Type B pancreatic cell (in vitro differentiated cells): ENCODE measurements at regions not wholly inside any gene's neighbourhood (a gene's known extent, or its start where the extent isn't known, plus 50 kb on each side); places are given as distances from the start of the nearest gene placed in this dataset.

Experiments
- DNase-seq: peaks from one replicate; pipeline ENCODE4 v3.0.0; 2021; ENCODE audit warnings: mixed read lengths; ENCODE audit not compliant: unreplicated experiment; ENCODE audit errors: extremely low spot score
- H3K27ac Mint-ChIP-seq: 2 replicates; pipeline ENCODE4 v1.8.0; 2021; ENCODE audit warnings: mild to moderate bottlenecking, mixed read lengths
- H3K27me3 Mint-ChIP-seq: 2 replicates; pipeline ENCODE4 v1.8.0; 2021; ENCODE audit warnings: mixed read lengths
- H3K36me3 Mint-ChIP-seq: 2 replicates; pipeline ENCODE4 v1.8.0; 2021; ENCODE audit warnings: mixed read lengths
- H3K4me1 Mint-ChIP-seq: one replicate; pipeline ENCODE4 v1.8.0; 2021; ENCODE audit warnings: mixed read lengths; ENCODE audit not compliant: unreplicated experiment
- H3K4me3 Mint-ChIP-seq: 2 replicates; pipeline ENCODE4 v1.8.0; 2021; ENCODE audit warnings: mild to moderate bottlenecking, mixed read lengths
- H3K9me3 Mint-ChIP-seq: 2 replicates; pipeline ENCODE4 v1.8.0; 2021; ENCODE audit warnings: mixed read lengths
- TF ChIP-seq, protein P1 (sequence below): fragments of 200-600 bp; sonication (generic); conservative IDR thresholded peaks from 2 replicates; pipeline ENCODE4 v1.5.0; 2021; ENCODE audit warnings: antibody characterized with exemption, mild to moderate bottlenecking

DNA sequence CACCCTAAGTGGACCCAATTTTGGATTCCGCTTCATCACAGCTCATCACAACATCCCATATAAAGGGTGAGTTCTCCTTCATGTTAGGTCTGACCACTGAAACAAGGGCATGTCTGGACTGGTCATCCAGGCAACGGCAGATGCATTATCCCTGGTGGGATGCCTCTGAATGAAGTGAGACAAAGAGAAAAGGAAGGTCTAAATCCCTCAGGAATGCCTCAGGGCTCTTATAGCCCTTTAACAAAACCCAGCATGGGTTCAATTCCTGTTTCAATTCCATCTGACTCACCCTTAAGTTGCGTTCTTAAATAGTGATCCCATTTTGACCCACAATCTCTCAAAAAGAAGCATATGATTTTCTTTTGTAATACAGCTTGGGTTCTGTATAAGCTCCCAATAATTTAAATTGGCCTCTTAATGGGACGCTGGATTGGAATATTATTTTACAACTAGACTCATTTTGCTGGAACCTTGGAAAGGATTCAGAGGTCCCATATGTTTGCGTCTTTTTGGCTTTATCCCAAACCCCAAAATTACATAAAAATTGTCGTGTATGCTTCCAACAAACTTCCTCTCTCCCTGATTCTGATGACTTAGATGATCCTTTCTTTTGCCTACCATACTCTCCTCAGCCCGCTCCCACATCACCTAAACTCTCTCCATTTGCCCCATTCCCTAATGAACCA, 287.4 kb upstream of the ZP4 start:
- no peaks in the 10 kb centered on the region for H3K4me1 Mint-ChIP-seq
- TF ChIP-seq, protein P1, sequence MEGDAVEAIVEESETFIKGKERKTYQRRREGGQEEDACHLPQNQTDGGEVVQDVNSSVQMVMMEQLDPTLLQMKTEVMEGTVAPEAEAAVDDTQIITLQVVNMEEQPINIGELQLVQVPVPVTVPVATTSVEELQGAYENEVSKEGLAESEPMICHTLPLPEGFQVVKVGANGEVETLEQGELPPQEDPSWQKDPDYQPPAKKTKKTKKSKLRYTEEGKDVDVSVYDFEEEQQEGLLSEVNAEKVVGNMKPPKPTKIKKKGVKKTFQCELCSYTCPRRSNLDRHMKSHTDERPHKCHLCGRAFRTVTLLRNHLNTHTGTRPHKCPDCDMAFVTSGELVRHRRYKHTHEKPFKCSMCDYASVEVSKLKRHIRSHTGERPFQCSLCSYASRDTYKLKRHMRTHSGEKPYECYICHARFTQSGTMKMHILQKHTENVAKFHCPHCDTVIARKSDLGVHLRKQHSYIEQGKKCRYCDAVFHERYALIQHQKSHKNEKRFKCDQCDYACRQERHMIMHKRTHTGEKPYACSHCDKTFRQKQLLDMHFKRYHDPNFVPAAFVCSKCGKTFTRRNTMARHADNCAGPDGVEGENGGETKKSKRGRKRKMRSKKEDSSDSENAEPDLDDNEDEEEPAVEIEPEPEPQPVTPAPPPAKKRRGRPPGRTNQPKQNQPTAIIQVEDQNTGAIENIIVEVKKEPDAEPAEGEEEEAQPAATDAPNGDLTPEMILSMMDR = no peak
- no peaks in the 10 kb centered on the region for H3K9me3 Mint-ChIP-seq
- no peaks in the 10 kb centered on the region for H3K36me3 Mint-ChIP-seq
- no peak overlapping the region for H3K4me3 Mint-ChIP-seq
- no peak overlapping the region for H3K27ac Mint-ChIP-seq
- H3K27me3 Mint-ChIP-seq = no peaks in the 10 kb centered on the region
- DNase-seq = no peak

DNA sequence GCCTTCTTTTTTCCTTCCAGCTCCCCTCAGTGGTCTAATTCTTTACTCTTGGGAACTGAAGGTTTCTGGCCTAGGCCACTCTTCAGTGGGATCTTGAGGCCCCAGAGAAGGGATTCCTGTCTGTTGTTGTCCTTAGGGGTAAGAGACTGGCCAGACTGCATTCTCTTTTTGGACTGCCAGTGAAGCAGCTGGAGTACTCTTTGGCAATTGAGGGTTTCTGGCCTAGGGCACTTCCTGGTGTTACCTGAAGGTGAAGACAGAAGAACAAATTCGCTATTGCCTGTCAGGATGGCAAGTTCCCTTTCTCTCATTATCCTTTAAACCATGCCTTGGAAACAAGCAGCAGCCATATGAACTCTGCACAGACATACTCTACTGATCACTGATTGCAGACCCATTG, 286.6 kb upstream of the ZP4 start:
- H3K27me3 Mint-ChIP-seq = no peaks in the 10 kb centered on the region
- H3K4me1 Mint-ChIP-seq = no peaks in the 10 kb centered on the region
- TF ChIP-seq, protein P1 = no peak
- H3K9me3 Mint-ChIP-seq = no peaks in the 10 kb centered on the region
- DNase-seq = no peak
- no peak overlapping the region for H3K27ac Mint-ChIP-seq
- H3K36me3 Mint-ChIP-seq = no peaks in the 10 kb centered on the region
- no peak overlapping the region for H3K4me3 Mint-ChIP-seq

DNA sequence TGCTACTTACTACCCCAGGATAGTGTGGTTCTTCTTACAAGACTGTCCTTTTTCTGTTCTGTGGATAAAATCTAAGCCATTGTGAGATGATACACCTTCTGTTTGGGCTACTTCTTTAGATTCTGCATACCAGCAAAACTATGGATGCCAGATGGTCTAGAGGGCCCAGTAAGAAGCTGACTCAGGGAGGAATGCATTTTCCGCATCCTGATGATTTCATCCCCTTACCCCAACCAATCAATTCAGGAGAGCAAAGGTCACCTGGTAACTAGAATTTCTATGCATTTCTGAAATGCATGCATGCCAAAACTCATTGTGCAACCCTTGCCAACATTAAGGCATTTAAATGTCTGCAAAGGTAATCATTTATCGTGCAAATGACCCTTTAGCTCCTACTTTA, 285.7 kb upstream of the ZP4 start:
- no peak for DNase-seq

DNA sequence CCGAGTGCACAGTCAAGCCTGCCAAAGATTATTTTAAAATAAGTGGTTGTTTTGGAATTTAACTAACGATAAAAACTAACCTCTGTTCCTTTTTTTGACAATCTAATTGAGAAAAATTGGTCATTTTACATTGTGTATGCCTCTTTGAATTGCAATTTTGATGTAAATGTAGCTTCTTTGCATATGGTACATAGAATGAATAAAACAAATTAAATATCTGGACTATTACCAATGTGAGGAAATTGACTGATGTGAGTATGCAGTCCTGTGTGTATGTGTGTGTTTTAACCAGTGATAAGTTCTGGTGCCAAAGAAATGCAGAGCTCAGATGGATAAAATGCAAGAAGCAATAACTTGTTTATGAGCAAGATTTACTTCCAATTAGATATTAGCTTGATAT, 281.3 kb upstream of the ZP4 start:
- DNase-seq = no peak
- Mint-ChIP-seq H3K9me3 (no peaks in the 10 kb centered on the region), H3K4me1 (no peaks in the 10 kb centered on the region), H3K36me3 (no peaks in the 10 kb centered on the region), H3K4me3 (no peak overlapping the region), H3K27ac (no peak overlapping the region), H3K27me3 (no peaks in the 10 kb centered on the region)
- TF ChIP-seq, protein P1 = no peak

More for the DNA sequence above, 285.7 kb upstream of the ZP4 start:
- Mint-ChIP-seq H3K9me3 (no peaks in the 10 kb centered on the region), H3K27ac (no peak overlapping the region), H3K4me1 (no peaks in the 10 kb centered on the region), H3K36me3 (no peaks in the 10 kb centered on the region), H3K27me3 (no peaks in the 10 kb centered on the region), H3K4me3 (no peak overlapping the region)
- TF ChIP-seq, protein P1 = no peak

DNA sequence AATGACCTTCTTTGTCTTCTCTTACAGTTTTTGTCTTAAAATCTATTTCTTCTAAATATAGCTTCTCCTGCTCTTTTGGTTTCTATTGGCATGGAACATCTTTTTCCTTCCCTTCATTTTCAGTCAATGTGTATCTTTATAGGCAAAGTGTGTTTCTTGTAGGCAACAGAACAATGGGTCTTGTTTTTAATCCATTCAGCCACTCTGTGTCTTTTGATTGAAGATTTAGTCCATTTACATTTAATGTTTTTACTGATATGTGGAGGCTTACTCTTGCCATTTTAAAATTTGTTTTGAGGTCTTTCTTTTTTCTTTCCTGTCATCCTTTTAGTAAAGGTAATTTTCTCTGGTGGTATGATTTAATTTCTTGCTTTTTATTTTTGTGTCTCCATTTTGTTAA, 271.2 kb upstream of the ZP4 start:
- no peak overlapping the region for H3K4me3 Mint-ChIP-seq
- H3K9me3 Mint-ChIP-seq = peaks cover 16% of the 10 kb centered on the region
- H3K4me1 Mint-ChIP-seq = no peaks in the 10 kb centered on the region
- TF ChIP-seq, protein P1 = no peak
- H3K27me3 Mint-ChIP-seq = no peaks in the 10 kb centered on the region
- DNase-seq = no peak
- H3K36me3 Mint-ChIP-seq = no peaks in the 10 kb centered on the region
- no peak overlapping the region for H3K27ac Mint-ChIP-seq
